HG02798 (cell line): ENCODE measurements at regions not wholly inside any gene's neighbourhood (a gene's known extent, or its start where the extent isn't known, plus 50 kb on each side); places are given as distances from the start of the nearest gene placed in this dataset.

Experiments
- ATAC-seq: cut with Tn5 transposase; IDR thresholded peaks from one replicate; pipeline ENCODE4 v1.9.1; 2021; ENCODE audit warnings: mild to moderate bottlenecking; ENCODE audit not compliant: unreplicated experiment, poor library complexity

DNA sequence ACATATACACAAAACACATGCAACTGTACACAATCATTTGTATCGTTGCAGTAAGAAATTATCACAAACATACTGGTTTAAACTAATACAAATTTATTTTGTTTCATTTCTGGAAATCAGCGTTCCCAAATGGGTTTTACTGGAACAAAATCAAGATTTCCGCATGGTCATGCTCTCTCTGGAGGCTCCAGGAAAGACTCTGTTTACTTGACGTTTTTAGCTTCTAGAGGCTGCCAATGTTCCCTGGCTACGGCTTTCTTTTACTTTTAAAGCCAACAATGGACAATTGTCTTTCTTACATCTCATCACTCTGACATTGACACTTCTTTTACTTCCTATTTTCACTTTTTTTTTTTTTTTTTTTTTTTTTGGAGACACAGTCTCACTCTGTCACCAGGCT, 793.1 kb downstream of the CDH9 start:
- ATAC-seq = no peak

DNA sequence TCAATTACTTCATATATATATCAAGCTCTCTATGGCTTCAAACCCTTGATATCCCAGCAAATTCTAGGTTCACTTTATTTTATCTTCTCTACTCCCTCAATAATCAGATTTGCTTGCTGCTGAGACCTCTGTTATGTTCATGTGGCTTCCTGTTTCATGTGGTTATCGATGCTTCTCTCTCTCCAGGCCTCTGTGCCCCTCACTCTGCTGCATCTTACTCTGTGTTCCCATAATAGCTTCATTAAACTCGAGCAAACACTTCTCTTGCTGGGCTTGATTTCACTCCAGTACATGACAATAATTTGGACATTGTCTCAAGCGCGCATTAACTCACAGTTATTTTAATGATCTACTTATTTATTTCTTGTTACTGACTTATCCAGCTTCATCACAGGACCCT, 798.8 kb downstream of the CDH9 start:
- no peak for ATAC-seq

DNA sequence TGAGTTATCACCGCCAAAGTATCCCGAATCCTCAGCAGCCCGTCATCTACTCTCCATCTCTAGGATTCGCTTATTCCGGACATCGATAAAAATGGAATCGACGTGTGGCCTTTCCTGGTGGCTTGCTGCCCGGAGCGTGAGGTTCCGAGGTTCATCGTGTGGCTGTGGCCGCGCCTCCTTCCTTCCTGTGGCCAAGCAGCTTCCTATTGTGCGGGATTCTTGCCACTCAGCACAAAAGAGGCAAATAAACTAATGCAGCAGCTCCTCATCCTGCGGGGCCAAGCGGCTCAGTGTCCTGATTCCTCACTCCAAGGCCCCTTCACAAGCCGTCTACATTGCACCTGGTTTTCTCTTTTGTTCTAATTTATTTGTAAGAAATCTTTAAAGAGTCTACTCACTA, 800.9 kb downstream of the CDH9 start:
- no peak for ATAC-seq

DNA sequence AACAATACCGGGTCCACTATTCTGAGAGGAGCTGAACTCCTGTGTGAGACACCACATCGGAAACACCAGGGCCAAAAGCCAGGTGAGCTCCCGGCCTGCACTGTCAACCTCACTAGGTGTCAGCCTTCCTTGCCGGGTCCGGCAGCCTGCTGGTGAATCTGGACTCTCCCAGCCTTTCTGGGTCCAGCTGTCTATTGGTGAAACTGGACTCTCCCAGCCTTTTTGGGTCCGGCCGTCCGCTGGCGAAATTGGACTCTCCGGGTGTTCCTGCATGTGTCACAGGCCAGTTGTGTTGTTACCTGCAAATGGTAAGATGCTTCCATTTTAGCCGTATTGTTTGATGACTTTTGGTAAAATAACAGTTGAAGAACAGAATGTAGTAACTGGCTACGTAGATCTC, 801.5 kb downstream of the CDH9 start:
- no peak for ATAC-seq

DNA sequence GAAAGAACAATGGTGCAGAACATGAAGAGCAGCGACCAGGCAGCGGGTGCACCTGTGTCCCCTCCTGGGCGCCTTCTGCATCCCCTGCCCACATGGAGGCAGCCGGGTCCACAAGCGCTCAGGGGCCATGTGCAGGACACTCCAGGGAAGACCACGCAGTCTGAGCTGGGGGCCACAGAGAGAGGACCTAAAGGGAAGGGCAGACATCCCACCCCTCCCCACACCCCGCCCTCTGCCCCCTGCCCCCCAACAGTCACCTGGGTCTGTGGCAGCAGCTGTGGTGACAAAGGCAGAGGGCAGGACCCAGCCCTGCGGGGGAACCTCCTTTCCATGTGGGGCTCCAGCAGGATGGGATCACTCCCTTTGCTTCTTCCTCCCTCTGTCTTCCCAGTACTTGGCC, 805.7 kb downstream of the CDH9 start:
- no peak for ATAC-seq

DNA sequence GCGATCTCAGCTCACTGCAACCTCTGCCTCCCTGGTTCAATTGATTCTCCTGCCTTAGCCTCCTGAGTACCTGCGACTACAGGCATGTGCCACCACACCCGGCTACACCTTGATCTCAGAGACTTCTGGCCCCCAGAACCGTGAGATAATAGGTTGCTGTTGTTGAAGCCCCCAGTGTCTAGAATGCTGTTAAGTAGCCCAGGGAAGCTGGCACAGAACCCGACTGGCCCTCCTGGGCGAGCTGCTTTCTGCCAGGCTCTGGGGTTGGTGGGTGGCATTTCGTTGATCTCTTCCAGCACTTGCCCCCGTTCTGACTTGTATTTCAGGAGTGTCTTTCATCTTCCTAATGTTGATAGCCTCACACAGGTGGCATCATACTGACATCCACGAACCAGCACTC, 807.1 kb downstream of the CDH9 start:
- no peak for ATAC-seq

DNA sequence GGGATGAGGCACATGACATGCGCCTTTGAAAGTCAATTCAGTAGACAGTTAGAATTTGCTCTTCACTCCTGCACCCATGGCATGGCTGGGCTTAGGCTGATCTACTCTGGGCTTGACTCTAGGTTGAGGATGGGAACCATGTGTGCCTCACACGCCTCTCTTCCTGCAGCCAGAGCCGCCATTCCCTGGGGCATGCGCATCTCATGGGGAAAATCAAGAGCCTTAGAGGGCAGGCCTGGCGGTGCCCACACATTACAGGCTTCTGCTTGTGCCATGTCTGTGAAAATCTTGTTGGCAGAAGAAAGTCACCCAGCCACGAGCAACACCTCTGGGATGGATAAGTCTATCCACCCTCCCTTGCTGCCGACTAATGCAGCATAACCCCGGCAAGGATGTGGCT, 808.5 kb downstream of the CDH9 start:
- ATAC-seq = no peak

DNA sequence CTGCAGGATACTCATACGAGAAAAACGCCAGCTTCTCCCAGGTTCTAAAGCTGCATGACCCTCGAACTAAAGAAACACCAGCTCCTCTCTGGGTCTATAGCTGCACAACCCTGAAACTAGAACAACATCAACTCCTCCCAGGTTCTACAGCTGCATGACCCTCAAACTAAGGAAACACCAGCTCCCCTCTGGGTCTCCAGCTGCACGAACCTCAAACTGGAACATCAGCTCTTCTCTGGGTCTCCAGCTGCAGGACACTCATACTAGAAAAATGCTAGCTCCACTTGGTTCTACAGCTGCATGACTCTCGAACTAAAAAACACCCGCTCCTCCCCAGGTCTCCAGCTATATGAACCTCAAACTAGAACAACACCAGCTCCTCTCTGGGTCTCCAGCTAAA, 811.1 kb downstream of the CDH9 start:
- no peak for ATAC-seq

DNA sequence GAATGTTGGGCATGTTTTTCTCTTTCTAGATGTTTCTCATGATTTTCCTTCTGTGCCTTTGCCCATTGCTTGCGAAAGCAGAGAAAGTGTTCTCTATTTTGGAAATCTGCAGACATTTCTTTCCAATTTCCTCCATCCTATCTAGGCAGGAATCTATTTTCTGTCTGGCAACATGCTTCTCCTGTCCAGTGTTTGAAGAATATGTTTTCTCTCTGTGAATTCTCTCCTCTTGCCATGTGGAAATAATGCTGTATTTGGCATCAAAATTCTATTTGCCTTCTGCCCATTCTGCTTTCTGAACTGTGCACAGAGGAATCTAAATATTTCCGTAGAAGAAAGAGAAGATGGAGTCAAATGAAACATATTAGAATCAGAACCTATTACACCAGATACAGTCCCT, 833.3 kb downstream of the CDH9 start:
- no peak for ATAC-seq

DNA sequence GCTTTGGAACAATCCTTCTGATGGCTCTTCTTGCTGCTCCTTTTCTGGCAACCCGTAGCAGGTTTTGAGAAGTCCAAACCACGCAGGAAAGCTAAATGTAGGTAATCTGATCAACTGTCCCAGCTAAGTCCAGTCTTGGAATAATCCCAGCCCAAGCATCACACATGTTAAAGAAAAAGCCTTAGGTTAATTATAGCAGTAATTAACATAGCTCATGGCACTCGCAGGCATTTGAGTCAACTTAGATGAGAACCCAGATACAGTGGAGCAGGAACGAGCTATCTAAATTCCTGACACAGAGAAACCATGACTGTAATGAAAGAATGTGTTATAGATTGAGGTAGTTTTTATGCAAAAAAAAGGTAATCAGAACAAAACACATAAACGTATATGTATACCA, 844.8 kb downstream of the CDH9 start:
- ATAC-seq = no peak

DNA sequence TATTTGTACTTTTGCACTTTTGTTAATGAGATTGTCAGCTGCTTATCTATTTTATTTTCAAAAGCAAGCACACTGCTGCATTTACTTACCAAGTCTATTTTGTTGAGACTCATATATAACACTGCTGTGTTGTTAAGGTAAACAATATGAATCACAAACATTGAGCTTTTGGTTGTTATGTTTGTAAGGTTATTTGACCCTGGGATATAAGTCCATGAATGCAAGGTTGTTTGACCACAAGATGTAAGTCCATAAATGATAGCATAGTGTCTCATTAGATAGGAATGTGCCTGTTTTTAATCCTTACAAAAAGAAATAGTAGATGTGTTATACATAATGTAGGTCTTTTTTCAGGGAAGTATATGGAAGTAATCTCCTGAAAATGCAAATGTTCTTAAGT, 845.9 kb downstream of the CDH9 start:
- ATAC-seq = no peak

DNA sequence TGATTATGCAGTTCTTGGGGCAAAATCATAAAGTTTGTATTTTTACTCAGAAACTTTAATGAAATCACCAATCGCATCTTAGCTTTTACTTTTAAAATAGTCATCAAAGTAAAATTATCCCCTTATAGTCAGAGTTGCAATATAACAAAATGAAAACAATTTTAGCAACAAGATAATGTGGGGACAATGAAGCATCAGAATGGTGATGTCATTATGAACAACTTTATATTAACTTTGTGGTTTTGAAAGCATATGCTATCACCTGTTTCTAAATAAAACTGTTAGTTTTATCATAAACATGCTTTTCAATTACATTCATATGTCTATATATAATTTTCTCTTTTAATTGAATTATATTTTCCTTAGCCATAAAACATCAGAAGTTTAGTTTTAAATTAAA, 856.8 kb downstream of the CDH9 start:
- ATAC-seq = no peak

DNA sequence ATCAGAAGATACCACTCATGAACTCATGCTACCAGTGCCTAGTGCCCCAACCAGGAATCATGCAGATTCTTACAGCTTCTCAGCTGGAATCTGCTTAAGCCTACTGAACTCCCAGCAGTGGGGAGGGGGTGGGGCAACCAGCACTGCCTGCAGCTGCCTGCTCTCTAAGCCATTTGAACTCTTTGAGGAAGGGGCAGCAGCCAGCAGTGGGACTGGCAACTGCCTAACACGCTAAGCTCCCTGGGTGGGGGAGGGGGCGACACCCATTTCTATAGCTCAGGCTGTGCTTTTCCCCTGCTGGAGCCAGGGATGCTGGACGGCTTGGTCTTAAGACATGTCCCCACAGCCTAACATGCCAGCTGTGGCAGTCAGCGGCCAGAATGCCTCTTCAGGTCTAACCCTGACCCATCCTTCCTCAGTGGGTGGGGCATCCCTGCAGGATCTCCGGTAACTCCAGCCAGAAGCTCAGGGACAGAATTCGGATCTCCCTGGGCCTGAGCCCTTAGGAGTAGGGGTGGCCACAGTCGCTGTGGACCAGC, 889.7 kb downstream of the CDH9 start:
- ATAC-seq = no peak

DNA sequence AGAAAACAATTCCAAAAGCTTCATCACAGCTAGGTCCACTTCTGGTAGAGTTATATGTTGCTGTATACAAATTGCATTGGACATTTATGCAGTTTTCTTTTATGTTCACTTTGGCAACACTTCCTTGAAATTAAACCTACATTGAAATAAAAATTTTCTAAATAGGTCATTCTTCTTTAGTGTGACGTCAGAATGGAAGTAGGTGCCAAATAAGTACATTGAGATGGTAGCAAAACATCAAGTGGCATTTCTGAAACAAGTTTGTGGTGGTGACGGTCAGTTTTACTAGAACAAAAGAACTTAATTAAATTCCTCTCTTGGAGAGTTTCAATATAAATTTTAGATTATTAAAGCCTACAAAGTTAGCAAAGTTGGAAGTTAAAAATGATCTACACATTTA, 895.1 kb downstream of the CDH9 start:
- no peak for ATAC-seq

DNA sequence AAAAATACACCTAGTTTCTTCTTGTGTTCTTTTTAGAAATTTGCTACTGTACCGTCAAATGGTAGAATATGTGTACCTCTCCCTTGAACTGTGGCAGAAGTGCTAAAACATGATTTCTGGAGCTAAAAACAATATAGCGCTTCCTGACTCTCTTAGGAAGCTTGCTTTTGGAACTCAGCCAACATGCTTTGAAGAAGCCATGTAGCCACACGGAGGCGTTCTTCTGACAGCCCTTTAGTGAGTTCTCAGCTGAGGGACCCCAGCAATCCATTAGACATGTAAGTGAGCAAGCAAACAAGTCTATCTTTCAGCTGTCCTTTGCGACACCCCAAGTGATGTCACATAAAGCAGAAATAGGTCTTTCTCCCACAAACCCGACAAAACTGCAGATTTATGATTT, 917.0 kb downstream of the CDH9 start:
- ATAC-seq = no peak

DNA sequence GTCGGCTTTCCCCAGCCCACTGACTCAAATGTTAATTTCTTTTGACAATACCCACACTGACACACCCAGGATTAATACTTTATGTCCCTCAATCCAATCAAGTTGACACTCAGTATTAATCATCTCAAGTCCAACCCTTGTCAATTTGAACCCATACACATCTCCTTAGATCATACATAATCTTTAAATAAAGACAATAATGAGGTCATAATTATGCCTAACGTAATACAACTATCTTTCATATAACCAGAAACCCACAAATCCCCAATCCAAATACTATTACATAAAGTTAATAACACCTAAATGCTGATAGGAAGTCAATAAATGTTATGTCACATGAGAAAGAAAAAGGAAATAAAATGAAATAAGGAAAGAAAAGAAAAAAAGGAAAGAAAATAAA, 934.2 kb downstream of the CDH9 start:
- no peak for ATAC-seq

DNA sequence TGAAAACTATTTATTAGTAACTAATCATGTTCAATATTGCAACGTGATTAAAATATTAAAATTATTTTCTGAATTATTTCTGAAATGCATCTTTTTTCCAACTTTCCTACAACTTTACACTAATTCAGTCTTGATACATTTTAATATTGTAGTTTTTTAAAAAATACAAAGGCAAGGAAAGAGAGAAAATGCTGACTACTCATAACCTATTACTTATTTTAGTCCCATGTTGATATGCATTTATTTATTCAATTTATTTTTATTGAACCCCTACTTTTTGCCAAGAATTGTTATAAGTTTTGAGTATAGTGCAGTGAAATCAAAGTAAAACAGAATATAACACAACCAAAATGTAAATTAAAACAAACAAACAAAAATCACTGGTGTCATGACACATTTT, 978.2 kb downstream of the CDH9 start:
- ATAC-seq = no peak

DNA sequence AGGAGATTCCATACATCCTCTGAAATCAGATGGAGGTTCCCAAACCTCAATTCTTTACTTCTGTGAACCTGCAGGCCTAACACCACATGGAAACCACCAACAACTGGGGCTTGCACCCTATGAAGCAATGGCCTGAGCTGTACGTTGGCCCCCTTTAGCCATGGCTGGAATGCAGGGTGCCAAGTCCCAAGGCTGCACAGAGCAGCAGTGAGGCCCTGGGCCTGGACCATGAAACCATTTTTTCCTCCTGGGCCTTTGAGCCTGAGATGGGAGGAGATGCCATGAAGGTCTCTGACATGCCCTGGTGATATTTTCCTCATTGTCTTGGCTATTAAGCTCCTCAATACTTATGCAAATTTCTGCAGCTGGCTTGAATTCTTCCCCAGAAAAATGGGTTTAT, 983.8 kb downstream of the CDH9 start:
- ATAC-seq = no peak

DNA sequence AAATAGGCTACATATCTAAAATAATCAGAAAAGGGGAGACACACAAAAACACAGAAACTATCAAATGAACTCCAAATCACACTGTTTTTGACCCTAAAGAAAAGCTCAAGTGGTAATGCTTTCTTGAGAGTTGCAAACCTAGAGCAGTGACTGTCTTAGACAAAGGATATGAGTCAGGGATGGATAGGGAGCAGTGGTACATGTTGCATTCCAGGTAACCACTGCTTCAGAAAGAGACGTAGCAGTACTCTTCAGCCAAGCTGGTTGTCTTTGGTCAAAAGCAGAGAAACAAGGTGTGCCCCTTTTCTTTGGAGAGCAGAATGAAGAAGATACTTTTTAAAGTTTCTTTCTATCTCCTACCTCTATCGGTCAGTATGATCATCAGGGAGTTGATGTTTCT, 1003.6 kb downstream of the CDH9 start:
- ATAC-seq = no peak

DNA sequence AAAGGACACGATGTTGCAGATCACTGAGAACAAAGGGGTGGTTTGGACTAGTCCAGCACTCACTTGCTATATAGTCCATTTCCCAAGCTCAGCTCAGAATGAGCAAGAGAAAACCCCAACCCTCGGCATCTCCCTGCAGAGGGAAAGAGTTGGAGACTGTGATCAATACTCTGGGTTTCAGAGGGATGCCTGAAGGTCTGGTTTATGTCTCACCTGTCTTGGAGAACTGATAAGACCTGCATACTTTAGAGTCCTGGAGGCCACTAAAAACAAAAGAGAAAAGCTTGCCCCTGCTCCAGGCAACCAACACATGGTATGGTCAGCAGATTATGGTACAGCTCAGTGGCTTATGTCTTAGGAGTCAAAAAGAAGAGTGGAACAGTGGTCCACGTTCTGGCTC, 1006.9 kb downstream of the CDH9 start:
- no peak for ATAC-seq

DNA sequence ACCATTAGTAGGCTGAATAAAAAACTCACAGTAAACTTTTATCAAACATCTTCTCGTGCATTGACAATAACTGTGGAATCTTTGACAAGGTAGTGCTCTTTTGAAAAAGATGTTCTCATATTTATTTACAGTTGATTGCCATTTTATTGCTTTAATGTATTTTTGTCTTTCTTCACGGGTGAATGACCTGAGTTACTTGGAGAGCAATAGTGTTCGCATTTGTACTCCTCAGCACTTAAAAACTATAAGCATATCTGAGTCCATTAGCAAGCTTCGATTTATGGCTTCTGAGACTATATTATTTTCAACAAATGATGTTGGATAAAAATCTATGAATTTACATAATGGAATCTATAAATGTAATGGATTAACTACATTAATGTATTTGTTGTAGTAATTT, 1012.3 kb downstream of the CDH9 start:
- ATAC-seq = no peak

DNA sequence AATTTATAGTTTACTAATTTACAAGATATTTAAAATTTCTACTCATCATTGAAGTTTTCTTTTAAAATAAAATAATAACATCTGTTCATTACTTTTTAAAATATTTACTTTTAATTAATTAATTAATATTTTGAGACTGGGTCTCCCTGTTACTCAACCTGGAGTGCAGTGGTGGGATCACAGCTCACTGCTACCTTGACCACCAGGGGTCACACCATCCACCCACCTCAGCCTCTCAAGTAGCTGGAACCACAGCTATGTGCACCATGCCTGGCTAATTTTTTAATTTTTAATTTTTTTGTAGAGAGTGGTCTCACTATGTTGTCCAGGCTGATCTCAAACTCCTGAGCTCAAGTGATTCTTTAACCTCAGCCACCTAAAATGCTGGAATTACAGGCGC, 1013.6 kb downstream of the CDH9 start:
- no peak for ATAC-seq

DNA sequence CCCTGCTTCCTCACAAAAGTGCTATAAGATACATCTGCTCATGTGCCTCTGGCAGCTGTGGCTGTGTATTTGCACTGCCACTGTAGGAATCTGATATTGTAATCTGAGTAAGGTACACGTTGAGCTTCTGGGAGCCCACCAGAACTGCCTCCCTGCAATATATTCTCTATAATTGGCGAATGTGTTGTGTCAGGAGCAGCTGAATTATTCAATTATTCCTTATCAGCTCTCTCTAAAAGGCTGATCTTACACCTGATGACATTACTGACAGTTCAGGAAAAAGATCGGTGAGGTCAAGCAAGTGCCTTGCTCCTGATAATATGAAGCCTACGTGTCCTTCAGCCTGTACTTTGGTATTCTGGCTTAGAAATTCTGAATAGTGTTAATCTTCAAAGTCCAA, 1015.0 kb downstream of the CDH9 start:
- no peak for ATAC-seq
